Heart left ventricle (tissue), 16 donors: ENCODE measurements at regions not wholly inside any gene's neighbourhood (a gene's known extent, or its start where the extent isn't known, plus 50 kb on each side); places are given as distances from the start of the nearest gene placed in this dataset.

Experiments used
- ATAC-seq, 4 donors: fragments of 200-7000 bp; cut with Tn5 transposase; one replicate each; pipeline ENCODE4 v1.9.1; 2020 to 2022; ENCODE audit warnings: moderate library complexity in 4 of 4, mild to moderate bottlenecking in 3 of 4, moderate number of reproducible peaks in 1 of 4
- DNase-seq, 5 donors: peaks; one replicate each; pipeline ENCODE4 v3.0.0-alpha.2; 2020
- H3K27ac ChIP-seq, 12 donors: fragments of 200-600 bp; sonication (generic) in 4 of 12; one replicate each; pipeline versions ENCODE4 v1.5.0 to v1.8.0; 2016 to 2022; ENCODE audit warnings: mild to moderate bottlenecking in 2 of 12
- H3K27me3 ChIP-seq, 9 donors: fragments of 200-600 bp; sonication (generic) in 2 of 9; one replicate each; pipeline versions ENCODE4 v1.5.1 to v1.8.0; 2016 to 2022; ENCODE audit warnings: mild to moderate bottlenecking in 3 of 9
- H3K36me3 ChIP-seq, 9 donors: fragments of 200-600 bp; sonication (generic) in 2 of 9; one replicate each; pipeline versions ENCODE4 v1.5.0 to v1.8.0; 2018 to 2022; ENCODE audit warnings: mild to moderate bottlenecking in 2 of 9
- H3K4me1 ChIP-seq, 12 donors: fragments of 200-600 bp; sonication (generic) in 4 of 12; one replicate each; pipeline versions ENCODE4 v1.5.0 to v1.8.0; 2016 to 2022; ENCODE audit warnings: mild to moderate bottlenecking in 3 of 12
- H3K4me3 ChIP-seq, 12 donors: fragments of 200-600 bp; sonication (generic) in 4 of 12; one replicate each; pipeline versions ENCODE4 v1.5.0 to v1.8.0; 2017 to 2022; ENCODE audit warnings: mild to moderate bottlenecking in 9 of 12, moderate library complexity in 4 of 12
- H3K9me3 ChIP-seq, 12 donors: fragments of 200-600 bp; sonication (generic) in 4 of 12; one replicate each; pipeline versions ENCODE4 v1.5.0 to v1.8.0; 2016 to 2022; ENCODE audit warnings: mild to moderate bottlenecking in 1 of 12
- CTCF ChIP-seq, 12 donors: fragments of 200-600 bp; sonication (generic) in 4 of 12; IDR thresholded peaks; one replicate each; pipeline versions ENCODE4 v1.5.0 to v1.8.0; 2018 to 2022; ENCODE audit warnings: antibody characterized with exemption in 12 of 12, mild to moderate bottlenecking in 5 of 12
- POLR2A ChIP-seq, 2 donors: fragments of 450-650 bp; IDR thresholded peaks; one replicate each; pipeline ENCODE4 v1.6.1; 2017; ENCODE audit warnings: antibody characterized with exemption in 2 of 2, mild to moderate bottlenecking in 2 of 2, moderate library complexity in 2 of 2
- WGBS, 4 donors: extraction: QIAGEN DNeasy Blood & Tissue Kit in 2 of 4; methylation state at CpG; one replicate each; pipeline versions ENCODE4 v1.1.5 to v1.1.7; 2013 to 2018; 5-methylcytosine and 5-hydroxymethylcytosine counted together
- intact Hi-C, 10 donors: fragments of 100-400 bp; cut with DNase I; formaldehyde crosslinking; loops; one replicate each; pipeline versions ENCODE4 v1.11.1 to v1.14.2; 2022
- donor health status: ischemic (EF 13 %, LVEDD 7.1; RV severe dilation, severe dysfunction).
- donor health status: healthy with polysubstance abuse.
- donor health status: DM: no; HTN: yes; CAD: no.
- donor health status: DM: no; HTN: no; CAD: no.
- donor health status: ischemic (EF 25% LVEDD 6.9; RV normal size, moderate dysfunction).
- donor health status: ischemic (EF 25% LVEDD 5.7; RV mildly dilated, moderate dysfunction).
- donor health status: healthy.
- donor health status: DM: yes; HTN: yes; CAD: no.
- donor health status: ischemic (EF 35%, LVEDD 5.7; RV mildly dilated, moderate dysfunction).
- donor health status: nonischemic (EF 11% LVEDD 7.7; RV severe dilation, severe dysfunction).
- donor health status: DM: yes; HTN: yes; CAD: no.
- donor health status: PGD.
- donor health status: ischemic (EF 29% LVEDD 5.4; RV normal size, mild dysfunction).
- donor health status: nonischemic (EF 23%, LVEDD 6.1; RV moderate dilation, normal function).

- no peak overlapping the region for H3K4me3 ChIP-seq
- H3K9me3 ChIP-seq: no peaks in the 10 kb centered on the region
- H3K4me1 ChIP-seq: no peaks in the 10 kb centered on the region
- no peak for DNase-seq
- no peak for ATAC-seq
- no peaks in the 10 kb centered on the region for H3K36me3 ChIP-seq
- TF ChIP-seq CTCF (IDR thresholded peaks at IDR 0.05) (no peak), POLR2A (IDR thresholded peaks at IDR 0.05) (no peak)
- WGBS, 4 donors: 54 to 63% (median 60%) methylated on average over 4 of the region's 4 CpGs
- intact Hi-C loops: no loop called here
- H3K27ac ChIP-seq: no peak overlapping the region
- no peaks in the 10 kb centered on the region for H3K27me3 ChIP-seq
These were observed 136.5 kb upstream of the GALNTL6 start for GRCh38 chr4:171676555-171677215.

- Histone ChIP-seq H3K27me3 (no peaks in the 10 kb centered on the region), H3K36me3 (no peaks in the 10 kb centered on the region), H3K4me3 (no peak overlapping the region), H3K9me3 (no peaks in the 10 kb centered on the region), H3K27ac (no peak overlapping the region), H3K4me1 (no peaks in the 10 kb centered on the region)
- TF ChIP-seq POLR2A (IDR thresholded peaks at IDR 0.05): no peak
- no peak for TF ChIP-seq CTCF (IDR thresholded peaks at IDR 0.05)
- ATAC-seq (no peak), DNase-seq (no peak)
- 88 to 94% (median 91%) methylated on average over 11 of the region's 11 CpGs for WGBS, 4 donors
- intact Hi-C loops: no loop called here
These were observed 138.4 kb upstream of the GALNTL6 start for GRCh38 chr4:171674781-171675180.

GRCh38 chr4:171668403-171668802 lies 144.8 kb upstream of the GALNTL6 start:
- no peaks in the 10 kb centered on the region for H3K36me3 ChIP-seq
- ATAC-seq: no peak
- H3K4me3 ChIP-seq: no peak overlapping the region
- no peaks in the 10 kb centered on the region for H3K4me1 ChIP-seq
- no peak overlapping the region for H3K27ac ChIP-seq
- TF ChIP-seq POLR2A (IDR thresholded peaks at IDR 0.05) (no peak), CTCF (IDR thresholded peaks at IDR 0.05) (no peak)
- no peaks in the 10 kb centered on the region for H3K9me3 ChIP-seq
- no peaks in the 10 kb centered on the region for H3K27me3 ChIP-seq
- no peak for DNase-seq
- intact Hi-C loops: no loop called here
- WGBS, 4 donors: 72 to 80% (median 76%) methylated on average over 3 of the region's 3 CpGs

GRCh38 chr4:171667906-171668305 lies 145.3 kb upstream of the GALNTL6 start:
- no peaks in the 10 kb centered on the region for H3K36me3 ChIP-seq
- H3K9me3 ChIP-seq: no peaks in the 10 kb centered on the region
- no peak for ATAC-seq
- no peak overlapping the region for H3K4me3 ChIP-seq
- TF ChIP-seq POLR2A (IDR thresholded peaks at IDR 0.05) (no peak), CTCF (IDR thresholded peaks at IDR 0.05) (no peak)
- no peak for DNase-seq
- no peaks in the 10 kb centered on the region for H3K4me1 ChIP-seq
- H3K27ac ChIP-seq: no peak overlapping the region
- intact Hi-C loops: no loop called here
- no peaks in the 10 kb centered on the region for H3K27me3 ChIP-seq
